H9 (cell line): ENCODE measurements at regions not wholly inside any gene's neighbourhood (a gene's known extent, or its start where the extent isn't known, plus 50 kb on each side); places are given as distances from the start of the nearest gene placed in this dataset.

Source experiments
- DNase-seq: peaks from one replicate; pipeline ENCODE4 v3.0.0-alpha.2; 2017
- H2AFZ ChIP-seq: one replicate; pipeline ENCODE4 v1.6.1; 2013; ENCODE audit warnings: mild to moderate bottlenecking, low read length, control low read depth, moderate library complexity
- H2AK5ac ChIP-seq: 2 replicates; pipeline ENCODE4 v1.6.1; 2013; ENCODE audit warnings: low read length, control low read depth, mixed read lengths; ENCODE audit not compliant: insufficient read length
- H2BK120ac ChIP-seq: one replicate; pipeline ENCODE4 v1.6.1; 2013; ENCODE audit warnings: low read depth, mild to moderate bottlenecking, low read length, control low read depth, inconsistent platforms; ENCODE audit not compliant: poor library complexity, severe bottlenecking
- H2BK12ac ChIP-seq: 2 replicates; pipeline ENCODE4 v1.6.1; 2013; ENCODE audit warnings: low read length, control low read depth, mixed read lengths, low read depth; ENCODE audit not compliant: insufficient read length
- H2BK15ac ChIP-seq: 2 replicates; pipeline ENCODE4 v1.6.1; 2013; ENCODE audit warnings: low read depth, low read length, control low read depth
- H2BK20ac ChIP-seq: one replicate; pipeline ENCODE4 v1.6.1; 2013; ENCODE audit warnings: low read depth, mild to moderate bottlenecking, low read length, control low read depth, inconsistent platforms; ENCODE audit not compliant: poor library complexity, severe bottlenecking
- H2BK5ac ChIP-seq: 2 replicates; pipeline ENCODE4 v1.6.1; 2013; ENCODE audit warnings: low read length, control low read depth, mixed read lengths; ENCODE audit not compliant: insufficient read length
- H3K14ac ChIP-seq: 2 replicates; pipeline ENCODE4 v1.6.1; 2013; ENCODE audit warnings: low read length, control low read depth; ENCODE audit not compliant: insufficient read depth
- H3K18ac ChIP-seq: 2 replicates; pipeline ENCODE4 v1.6.1; 2013; ENCODE audit warnings: low read depth, mild to moderate bottlenecking, mixed read lengths, low read length, control low read depth; ENCODE audit not compliant: insufficient read length
- H3K23ac ChIP-seq: 2 replicates; pipeline ENCODE4 v1.6.1; 2013; ENCODE audit warnings: low read length, control low read depth, mixed read lengths, low read depth; ENCODE audit not compliant: insufficient read length
- H3K23me2 ChIP-seq: 2 replicates; pipeline ENCODE4 v1.6.1; 2013; ENCODE audit warnings: low read depth, mild to moderate bottlenecking, mixed read lengths, low read length, control low read depth; ENCODE audit not compliant: insufficient read length, poor library complexity, severe bottlenecking
- H3K27ac ChIP-seq: 2 replicates; pipeline ENCODE4 v1.5.1; 2013; ENCODE audit warnings: low read length, control low read depth, mixed read lengths, low read depth; ENCODE audit not compliant: insufficient read length
- H3K27me3 ChIP-seq: 2 replicates; pipeline ENCODE4 v1.6.1; 2013; ENCODE audit warnings: low read length, control low read depth, inconsistent platforms; ENCODE audit not compliant: insufficient read depth
- H3K4ac ChIP-seq: 2 replicates; pipeline ENCODE4 v1.6.1; 2013; ENCODE audit warnings: low read depth, mild to moderate bottlenecking, control low read depth, inconsistent platforms, low read length, moderate library complexity
- H3K4me1 ChIP-seq: 2 replicates; pipeline ENCODE4 v1.6.1; 2013; ENCODE audit warnings: low read length, control low read depth, inconsistent platforms; ENCODE audit not compliant: insufficient read depth
- H3K4me2 ChIP-seq: 2 replicates; pipeline ENCODE4 v1.6.1; 2013; ENCODE audit warnings: low read length, control low read depth, mixed read lengths; ENCODE audit not compliant: insufficient read length, insufficient read depth
- H3K56ac ChIP-seq: 2 replicates; pipeline ENCODE4 v1.6.1; 2013; ENCODE audit warnings: low read depth, mild to moderate bottlenecking, mixed read lengths, low read length, control low read depth; ENCODE audit not compliant: insufficient read length
- H3K79me1 ChIP-seq: 2 replicates; pipeline ENCODE4 v1.6.1; 2013; ENCODE audit warnings: low read depth, mild to moderate bottlenecking, moderate library complexity, low read length, control low read depth, inconsistent platforms; ENCODE audit not compliant: insufficient read depth, poor library complexity, severe bottlenecking
- H3K79me2 ChIP-seq: 2 replicates; pipeline ENCODE4 v1.6.1; 2013; ENCODE audit warnings: low read length, control low read depth, inconsistent platforms; ENCODE audit not compliant: insufficient read depth
- H3K9ac ChIP-seq: 2 replicates; pipeline ENCODE4 v1.6.1; 2013; ENCODE audit warnings: low read length, control low read depth, mixed read lengths; ENCODE audit not compliant: insufficient read length; ENCODE audit errors: extremely low read depth
- H3K9me3 ChIP-seq: one replicate; pipeline ENCODE4 v1.6.1; 2013; ENCODE audit warnings: low read depth, low read length, inconsistent platforms; ENCODE audit not compliant: control insufficient read depth
- H3T11ph ChIP-seq: one replicate; pipeline ENCODE4 v1.6.1; 2013; ENCODE audit warnings: mild to moderate bottlenecking, low read length, control low read depth, inconsistent platforms
- H4K20me1 ChIP-seq: one replicate; pipeline ENCODE4 v1.6.1; 2013; ENCODE audit not compliant: control insufficient read depth, insufficient read length, insufficient read depth
- H4K5ac ChIP-seq: 2 replicates; pipeline ENCODE4 v1.6.1; 2013; ENCODE audit warnings: low read depth, mild to moderate bottlenecking, mixed read lengths, low read length, control low read depth; ENCODE audit not compliant: insufficient read length
- H4K8ac ChIP-seq: replicated peaks from 2 replicates; pipeline ENCODE4 v1.6.1; 2013; ENCODE audit warnings: low read length, control low read depth, mixed read lengths, low read depth; ENCODE audit not compliant: insufficient read length
- H4K91ac ChIP-seq: 2 replicates; pipeline ENCODE4 v1.6.1; 2013; ENCODE audit warnings: low read depth, mild to moderate bottlenecking, moderate library complexity, mixed read lengths, low read length, control low read depth; ENCODE audit not compliant: insufficient read length
- H3K27ac Mint-ChIP-seq, 3 experiments: 2 replicates in 2 of 3; 3 replicates in 1 of 3; pipeline ENCODE4 v1.8.0; 2020 to 2021; ENCODE audit warnings: mixed read lengths in 3 of 3, mild to moderate bottlenecking in 1 of 3, moderate library complexity in 1 of 3
- H3K27me3 Mint-ChIP-seq: 2 replicates; pipeline ENCODE4 v1.8.0; 2021; ENCODE audit warnings: low read depth, mild to moderate bottlenecking, moderate library complexity, mixed read lengths
- H3K36me3 Mint-ChIP-seq, 3 experiments: 2 replicates in 2 of 3; 3 replicates in 1 of 3; pipeline ENCODE4 v1.8.0; 2020 to 2021; ENCODE audit warnings: low read depth in 3 of 3, mixed read lengths in 3 of 3; ENCODE audit not compliant: insufficient read depth in 1 of 3
- H3K4me1 Mint-ChIP-seq, 2 experiments: 2 replicates each; pipeline ENCODE4 v1.8.0; 2020; ENCODE audit warnings: mixed read lengths in 2 of 2
- H3K4me3 Mint-ChIP-seq, 2 experiments: 2 replicates in 1 of 2; 3 replicates in 1 of 2; pipeline ENCODE4 v1.8.0; 2020 to 2021; ENCODE audit warnings: mild to moderate bottlenecking in 2 of 2, mixed read lengths in 2 of 2, moderate library complexity in 1 of 2
- H3K9me3 Mint-ChIP-seq, 2 experiments: 2 replicates in 1 of 2; 3 replicates in 1 of 2; pipeline ENCODE4 v1.8.0; 2020; ENCODE audit warnings: mild to moderate bottlenecking in 2 of 2, mixed read lengths in 2 of 2, moderate library complexity in 1 of 2
- WGBS: extraction: QIAGEN DNeasy Blood & Tissue Kit; methylation state at CpG from one replicate; pipeline ENCODE4 v1.1.7; 2013; ENCODE audit warnings: missing lambda C conversion rate, low lambda C conversion rate, mixed read lengths; ENCODE audit not compliant: insufficient read length; ENCODE audit errors: extremely low coverage; 5-methylcytosine and 5-hydroxymethylcytosine counted together
- TF ChIP-seq, protein P1 (sequence below): fragments of 200-600 bp; sonication (generic); conservative IDR thresholded peaks from 3 replicates; pipeline ENCODE4 v1.8.0; 2021; ENCODE audit warnings: antibody characterized with exemption, mild to moderate bottlenecking

DNA sequence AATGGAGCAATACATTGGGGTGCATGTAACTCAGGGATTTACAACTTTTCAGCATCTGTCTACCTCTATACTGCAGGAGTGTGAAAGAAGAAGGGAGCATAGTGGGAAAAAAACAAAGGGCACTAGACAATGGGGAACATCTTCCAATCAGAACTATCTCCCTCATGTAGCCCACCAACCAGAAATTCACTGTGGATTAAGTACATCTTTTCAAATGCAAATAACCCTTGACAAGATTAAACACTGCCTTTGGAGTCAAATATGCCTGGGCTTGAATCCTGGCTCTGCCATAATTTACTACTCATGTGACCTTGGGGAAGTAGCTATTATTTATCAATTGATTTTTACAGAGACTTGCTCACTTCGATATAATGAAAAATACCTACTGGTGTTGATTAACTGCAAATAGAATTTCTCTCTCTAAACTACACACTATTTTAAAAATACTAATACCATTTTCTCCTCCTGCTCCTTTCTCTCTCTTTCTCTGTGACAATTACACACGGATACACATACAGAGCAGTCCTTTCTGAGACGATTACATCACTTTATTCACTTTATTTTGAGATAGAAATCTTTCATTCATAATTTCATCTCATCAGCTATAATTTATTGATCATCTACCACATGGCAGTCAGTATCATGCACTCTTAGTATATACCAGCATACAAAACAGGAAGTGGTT is 783.7 kb downstream of the FRK start:
- H3K27me3 ChIP-seq: no peaks in the 10 kb centered on the region
- H3K27ac ChIP-seq: no peak overlapping the region
- DNase-seq: no peak
- H3K79me1 ChIP-seq: no peaks in the 10 kb centered on the region
- no peaks in the 10 kb centered on the region for H3K23me2 ChIP-seq
- Mint-ChIP-seq H3K4me3 (no peak overlapping the region), H3K4me1 (peaks cover 10 to 11% of the 10 kb centered on the region in 2 experiments), H3K27me3 (no peaks in the 10 kb centered on the region), H3K9me3 (peaks cover 10 to 15% of the 10 kb centered on the region in 2 experiments), H3K36me3 (peaks cover 1 to 16% (median 4%) of the 10 kb centered on the region in 3 experiments; a peak in 6 of 7 replicates), H3K27ac (no peak overlapping the region; a peak in 1 of 7 replicates)
- H3K18ac ChIP-seq: no peak overlapping the region
- H3K14ac ChIP-seq: no peak overlapping the region
- no CpG with 5 or more reads among the region's 3 CpGs for WGBS
- no peak overlapping the region for H4K91ac ChIP-seq
- no peaks in the 10 kb centered on the region for H3K4me1 ChIP-seq
- H2BK5ac ChIP-seq: no peak overlapping the region
- H2BK20ac ChIP-seq: no peak overlapping the region
- H2BK15ac ChIP-seq: no peak overlapping the region
- H4K5ac ChIP-seq: no peak overlapping the region
- H2BK12ac ChIP-seq: no peak overlapping the region
- no peak overlapping the region for H2BK120ac ChIP-seq
- H3K9ac ChIP-seq: no peak overlapping the region
- H4K20me1 ChIP-seq: no peaks in the 10 kb centered on the region
- H4K8ac ChIP-seq: no peak overlapping the region
- H2AK5ac ChIP-seq: no peak overlapping the region
- no peak overlapping the region for H3K4me2 ChIP-seq
- H3K4ac ChIP-seq: no peak overlapping the region
- H2AFZ ChIP-seq: no peak overlapping the region
- TF ChIP-seq, protein P1, sequence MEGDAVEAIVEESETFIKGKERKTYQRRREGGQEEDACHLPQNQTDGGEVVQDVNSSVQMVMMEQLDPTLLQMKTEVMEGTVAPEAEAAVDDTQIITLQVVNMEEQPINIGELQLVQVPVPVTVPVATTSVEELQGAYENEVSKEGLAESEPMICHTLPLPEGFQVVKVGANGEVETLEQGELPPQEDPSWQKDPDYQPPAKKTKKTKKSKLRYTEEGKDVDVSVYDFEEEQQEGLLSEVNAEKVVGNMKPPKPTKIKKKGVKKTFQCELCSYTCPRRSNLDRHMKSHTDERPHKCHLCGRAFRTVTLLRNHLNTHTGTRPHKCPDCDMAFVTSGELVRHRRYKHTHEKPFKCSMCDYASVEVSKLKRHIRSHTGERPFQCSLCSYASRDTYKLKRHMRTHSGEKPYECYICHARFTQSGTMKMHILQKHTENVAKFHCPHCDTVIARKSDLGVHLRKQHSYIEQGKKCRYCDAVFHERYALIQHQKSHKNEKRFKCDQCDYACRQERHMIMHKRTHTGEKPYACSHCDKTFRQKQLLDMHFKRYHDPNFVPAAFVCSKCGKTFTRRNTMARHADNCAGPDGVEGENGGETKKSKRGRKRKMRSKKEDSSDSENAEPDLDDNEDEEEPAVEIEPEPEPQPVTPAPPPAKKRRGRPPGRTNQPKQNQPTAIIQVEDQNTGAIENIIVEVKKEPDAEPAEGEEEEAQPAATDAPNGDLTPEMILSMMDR: no peak
- no peak overlapping the region for H3K23ac ChIP-seq
- no peaks in the 10 kb centered on the region for H3K9me3 ChIP-seq
- no peaks in the 10 kb centered on the region for H3K79me2 ChIP-seq
- H3T11ph ChIP-seq: no peak overlapping the region
- no peak overlapping the region for H3K56ac ChIP-seq
